HG02981 (cell line): ENCODE measurements at regions not wholly inside any gene's neighbourhood (a gene's known extent, or its start where the extent isn't known, plus 50 kb on each side); places are given as distances from the start of the nearest gene placed in this dataset.
"Not testable (repeated sequence)": the region's sequence is repeated elsewhere in the genome, so short reads cannot be mapped to it uniquely, and the experiment has no call there.

ENCODE experiments used
- ATAC-seq: cut with Tn5 transposase; IDR thresholded peaks from one replicate; pipeline ENCODE4 v1.9.1; 2021; ENCODE audit warnings: mild to moderate bottlenecking, moderate library complexity; ENCODE audit not compliant: unreplicated experiment

- ATAC-seq, result no peak
Observed at GRCh38 chr6:112957536-112957916, 610.4 kb downstream of the RFPL4B start.

GRCh38 chr6:112960130-112960529, 613.0 kb downstream of the RFPL4B start:
- ATAC-seq, result not testable (repeated sequence)

GRCh38 chr6:112967974-112968373, 620.8 kb downstream of the RFPL4B start:
- no peak for ATAC-seq

- ATAC-seq, result no peak
Observed at GRCh38 chr6:112971651-112972050, 624.5 kb downstream of the RFPL4B start.

- ATAC-seq, result not testable (repeated sequence)
Observed at GRCh38 chr6:112974931-112975330, 627.8 kb downstream of the RFPL4B start.

- ATAC-seq, result not testable (repeated sequence)
Observed at GRCh38 chr6:112976579-112976978, 629.4 kb downstream of the RFPL4B start.

- ATAC-seq, result no peak
Observed at GRCh38 chr6:112979830-112980229, 632.7 kb downstream of the RFPL4B start.

GRCh38 chr6:112980676-112981075, 633.5 kb downstream of the RFPL4B start:
- no peak for ATAC-seq

- no peak for ATAC-seq
Observed at GRCh38 chr6:112983713-112984261, 636.7 kb downstream of the RFPL4B start.

GRCh38 chr6:112984899-112985298, 637.8 kb downstream of the RFPL4B start:
- no peak for ATAC-seq

GRCh38 chr6:112986321-112986720, 639.2 kb downstream of the RFPL4B start:
- ATAC-seq, result no peak

- no peak for ATAC-seq
Observed at GRCh38 chr6:112988748-112989147, 641.6 kb downstream of the RFPL4B start.

GRCh38 chr6:112990971-112991370, 643.8 kb downstream of the RFPL4B start:
- ATAC-seq, result no peak

GRCh38 chr6:112991912-112992311, 644.8 kb downstream of the RFPL4B start:
- no peak for ATAC-seq

GRCh38 chr6:112997421-112998085, 650.4 kb downstream of the RFPL4B start:
- no peak for ATAC-seq

- no peak for ATAC-seq
Observed at GRCh38 chr6:113004054-113004453, 656.9 kb downstream of the RFPL4B start.

GRCh38 chr6:113004470-113005270, 657.5 kb downstream of the RFPL4B start:
- ATAC-seq, result no peak

- no peak for ATAC-seq
Observed at GRCh38 chr6:113006494-113006893, 659.4 kb downstream of the RFPL4B start.

GRCh38 chr6:113009682-113010081, 662.6 kb downstream of the RFPL4B start:
- ATAC-seq, result no peak

GRCh38 chr6:113010196-113010989, 663.3 kb downstream of the RFPL4B start:
- ATAC-seq, result no peak

GRCh38 chr6:113011389-113011788, 664.3 kb downstream of the RFPL4B start:
- no peak for ATAC-seq
